Liver (tissue), 3 donors: ENCODE measurements at regions not wholly inside any gene's neighbourhood (a gene's known extent, or its start where the extent isn't known, plus 50 kb on each side); places are given as distances from the start of the nearest gene placed in this dataset.

ENCODE experiments used
- ATF3 ChIP-seq: IDR thresholded peaks from 2 replicates; pipeline ENCODE4 v1.6.1; 2016; ENCODE audit warnings: antibody characterized with exemption
- CTCF ChIP-seq: fragments of 150-350 bp; IDR thresholded peaks from 2 replicates; pipeline ENCODE4 v1.5.1; 2017; ENCODE audit warnings: improper control_type of control experiment, low read depth, low read length; ENCODE audit not compliant: missing input control
- EGR1 ChIP-seq, 2 donors: IDR thresholded peaks; 2 replicates each; pipeline ENCODE4 v1.6.1; 2016 to 2018; ENCODE audit warnings: antibody characterized with exemption in 2 of 2, low read depth in 2 of 2
- GABPA ChIP-seq, 2 donors: IDR thresholded peaks in 1 of 2; conservative IDR thresholded peaks in 1 of 2; 2 replicates each; pipeline ENCODE4 v1.6.1; 2016; ENCODE audit warnings: antibody characterized with exemption in 2 of 2, mild to moderate bottlenecking in 1 of 2, moderate library complexity in 1 of 2
- MAX ChIP-seq: IDR thresholded peaks from 2 replicates; pipeline ENCODE4 v1.6.1; 2016; ENCODE audit warnings: antibody characterized with exemption
- RAD21 ChIP-seq, 2 donors: IDR thresholded peaks; 2 replicates each; pipeline ENCODE4 v1.6.1; 2016; ENCODE audit warnings: antibody characterized with exemption in 2 of 2, mild to moderate bottlenecking in 2 of 2
- REST ChIP-seq: IDR thresholded peaks from 2 replicates; pipeline ENCODE4 v1.6.1; 2016; ENCODE audit warnings: antibody characterized with exemption, mild to moderate bottlenecking
- TAF1 ChIP-seq: conservative IDR thresholded peaks from 2 replicates; pipeline ENCODE4 v1.6.1; 2016; ENCODE audit warnings: antibody characterized with exemption, mild to moderate bottlenecking
- YY1 ChIP-seq: IDR thresholded peaks from 2 replicates; pipeline ENCODE4 v1.6.1; 2016; ENCODE audit warnings: antibody characterized with exemption, mild to moderate bottlenecking
- donor health status: healthy.
- donor health status: healthy.

- no peak for TF ChIP-seq CTCF
- no peak for TF ChIP-seq RAD21 (IDR thresholded peaks at IDR 0.05)
- no peak for TF ChIP-seq ATF3
- TF ChIP-seq TAF1, result no peak
- TF ChIP-seq MAX, result no peak
- no peak for TF ChIP-seq REST
- no peak for TF ChIP-seq YY1
- TF ChIP-seq GABPA (IDR thresholded peaks at IDR 0.05 in 1 of 2, conservative IDR thresholded peaks at IDR 0.05 in 1 of 2), result no peak
- TF ChIP-seq EGR1 (IDR thresholded peaks at IDR 0.05; ENCODE audit: low read depth in 2 of 2), result no peak
Observed at GRCh38 chr21:21712748-21713520, 714.7 kb downstream of the NCAM2 start.
